ENCODE measurements at regions not wholly inside any gene's neighbourhood (a gene's known extent, or its start where the extent isn't known, plus 50 kb on each side); places are given as distances from the start of the nearest gene placed in this dataset.

DNA sequence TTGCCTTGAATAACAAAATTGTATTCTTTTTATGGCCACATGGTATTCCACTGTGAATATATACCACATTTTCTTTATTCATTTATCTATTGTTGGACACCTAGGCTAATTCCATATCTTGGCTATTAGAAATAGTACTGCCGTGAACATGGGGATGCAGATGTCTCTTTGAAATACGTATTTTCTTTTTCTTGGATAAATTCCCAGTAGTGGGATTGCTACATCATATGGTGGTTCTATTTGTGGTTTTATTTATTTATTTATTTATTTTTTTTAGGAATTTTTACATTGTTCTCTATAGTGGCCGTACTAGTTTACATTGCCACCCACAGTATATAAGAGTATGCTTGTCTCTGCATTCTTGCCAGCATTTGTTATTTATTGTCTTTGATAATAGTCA is 679.8 kb upstream of the NRXN1 start:
- TF ChIP-seq CTCF (tag by site-specific recombination; IDR thresholded peaks at IDR 0.05) (no peak), REPIN1 (tag by site-specific recombination; IDR thresholded peaks at IDR 0.05; ENCODE audit: low read depth) (no peak), ZBTB1 (tag by site-specific recombination; IDR thresholded peaks at IDR 0.05) (no peak), PATZ1 (tag by site-specific recombination; IDR thresholded peaks at IDR 0.05) (no peak), KLF10 (tag by site-specific recombination; IDR thresholded peaks at IDR 0.05) (no peak), MZF1 (tag by site-specific recombination; IDR thresholded peaks at IDR 0.05; ENCODE audit: borderline replicate concordance) (no peak)
- TF ChIP-seq, protein P1, sequence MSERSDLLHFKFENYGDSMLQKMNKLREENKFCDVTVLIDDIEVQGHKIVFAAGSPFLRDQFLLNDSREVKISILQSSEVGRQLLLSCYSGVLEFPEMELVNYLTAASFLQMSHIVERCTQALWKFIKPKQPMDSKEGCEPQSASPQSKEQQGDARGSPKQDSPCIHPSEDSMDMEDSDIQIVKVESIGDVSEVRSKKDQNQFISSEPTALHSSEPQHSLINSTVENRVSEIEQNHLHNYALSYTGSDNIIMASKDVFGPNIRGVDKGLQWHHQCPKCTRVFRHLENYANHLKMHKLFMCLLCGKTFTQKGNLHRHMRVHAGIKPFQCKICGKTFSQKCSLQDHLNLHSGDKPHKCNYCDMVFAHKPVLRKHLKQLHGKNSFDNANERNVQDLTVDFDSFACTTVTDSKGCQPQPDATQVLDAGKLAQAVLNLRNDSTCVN (tag by site-specific recombination; optimal IDR thresholded peaks at IDR 0.05) = no peak
- TF ChIP-seq, protein P2, sequence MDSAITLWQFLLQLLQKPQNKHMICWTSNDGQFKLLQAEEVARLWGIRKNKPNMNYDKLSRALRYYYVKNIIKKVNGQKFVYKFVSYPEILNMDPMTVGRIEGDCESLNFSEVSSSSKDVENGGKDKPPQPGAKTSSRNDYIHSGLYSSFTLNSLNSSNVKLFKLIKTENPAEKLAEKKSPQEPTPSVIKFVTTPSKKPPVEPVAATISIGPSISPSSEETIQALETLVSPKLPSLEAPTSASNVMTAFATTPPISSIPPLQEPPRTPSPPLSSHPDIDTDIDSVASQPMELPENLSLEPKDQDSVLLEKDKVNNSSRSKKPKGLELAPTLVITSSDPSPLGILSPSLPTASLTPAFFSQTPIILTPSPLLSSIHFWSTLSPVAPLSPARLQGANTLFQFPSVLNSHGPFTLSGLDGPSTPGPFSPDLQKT (IDR thresholded peaks at IDR 0.05; ENCODE audit: borderline replicate concordance, low read depth, low read length) = no peak
